ENCODE measurements at regions not wholly inside any gene's neighbourhood (a gene's known extent, or its start where the extent isn't known, plus 50 kb on each side); places are given as distances from the start of the nearest gene placed in this dataset.
A peak's percentile ranks its signal among the peaks of the same experiment; 100 is the strongest.

DNA sequence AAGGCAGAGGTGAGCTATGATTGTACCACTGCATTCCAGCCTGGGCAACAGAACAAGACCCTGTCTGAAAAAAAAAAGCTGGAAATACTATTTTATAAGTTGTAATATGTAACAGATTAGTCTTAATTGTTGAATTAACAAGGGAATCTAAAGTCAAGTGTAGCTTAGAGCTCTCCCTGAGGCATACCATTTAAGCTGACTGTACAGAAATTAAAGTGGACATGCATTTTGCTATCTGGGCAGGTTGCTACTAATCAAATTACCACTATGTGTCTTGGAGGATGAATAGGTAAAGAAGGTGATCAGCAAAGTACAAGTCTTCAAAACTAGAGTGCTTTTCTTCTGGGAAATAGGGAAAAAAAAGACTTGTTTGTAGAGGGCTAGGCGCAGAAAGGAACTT, 205.3 kb upstream of the JADE1 start:
- FAIRE-seq: no peak
- no peak for DNase-seq (ENCODE audit: low spot score)

DNA sequence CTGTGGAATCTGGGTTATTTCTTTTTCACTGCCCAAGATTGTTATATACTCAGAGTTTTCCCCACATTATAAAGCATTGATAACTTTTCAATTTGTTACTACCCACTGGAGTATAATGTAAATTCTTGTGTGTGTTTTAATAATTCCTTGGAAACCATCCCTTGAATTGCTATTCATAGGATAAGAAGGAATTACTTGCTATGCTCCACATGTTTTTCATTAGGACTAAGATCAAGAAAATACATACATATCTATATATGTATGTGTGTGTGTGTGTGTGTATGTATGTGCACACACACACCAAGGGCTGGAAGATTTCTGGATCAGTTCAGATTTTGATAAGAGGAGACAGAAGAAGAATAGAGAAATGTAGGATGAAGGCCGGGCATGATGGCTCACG, 206.4 kb upstream of the JADE1 start:
- DNase-seq (ENCODE audit: low spot score) (no peak), FAIRE-seq (no peak)

DNA sequence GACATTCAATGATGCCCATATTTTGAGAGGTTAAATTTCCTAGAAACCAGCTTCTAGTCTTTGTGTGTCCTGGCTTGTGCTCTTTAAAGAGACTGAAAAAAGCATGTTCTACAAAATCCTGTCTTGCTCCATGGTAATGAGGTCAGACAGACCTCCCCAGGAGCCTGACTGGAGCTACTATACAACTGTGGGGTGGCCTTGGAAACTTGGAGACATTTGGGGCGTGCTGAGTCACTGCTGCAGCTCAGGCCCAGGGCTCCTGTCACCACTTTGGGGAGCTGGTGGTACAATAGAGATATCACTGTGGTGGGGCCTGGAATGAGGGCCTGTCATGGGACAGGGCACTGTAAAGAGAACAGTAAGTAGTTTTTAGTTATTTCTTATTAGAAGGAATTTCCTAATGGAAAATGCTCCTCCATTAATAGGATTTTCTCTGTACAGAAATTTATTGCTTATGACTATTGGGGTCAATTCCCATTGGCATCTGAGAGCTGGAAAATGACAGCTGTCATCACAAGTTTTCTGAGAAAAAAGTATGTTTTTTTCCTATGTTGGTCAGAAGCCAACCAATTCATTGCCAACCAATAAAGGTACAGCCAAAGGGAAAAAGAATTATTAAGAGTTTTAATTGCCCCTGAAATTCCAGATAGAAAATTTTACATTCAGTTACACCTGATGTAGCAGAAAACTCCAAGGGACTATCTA, 207.4 kb upstream of the JADE1 start:
- no peak for DNase-seq (ENCODE audit: low spot score)
- FAIRE-seq: no peak

GRCh38 chr4:128600996-128601871, 208.3 kb upstream of the JADE1 start:
- DNase-seq (ENCODE audit: low spot score) (peak; percentile 88), FAIRE-seq (peak; percentile 67)

- DNase-seq (ENCODE audit: low spot score): no peak
- FAIRE-seq: no peak
These were observed 209.1 kb upstream of the JADE1 start for GRCh38 chr4:128600410-128600809.

DNA sequence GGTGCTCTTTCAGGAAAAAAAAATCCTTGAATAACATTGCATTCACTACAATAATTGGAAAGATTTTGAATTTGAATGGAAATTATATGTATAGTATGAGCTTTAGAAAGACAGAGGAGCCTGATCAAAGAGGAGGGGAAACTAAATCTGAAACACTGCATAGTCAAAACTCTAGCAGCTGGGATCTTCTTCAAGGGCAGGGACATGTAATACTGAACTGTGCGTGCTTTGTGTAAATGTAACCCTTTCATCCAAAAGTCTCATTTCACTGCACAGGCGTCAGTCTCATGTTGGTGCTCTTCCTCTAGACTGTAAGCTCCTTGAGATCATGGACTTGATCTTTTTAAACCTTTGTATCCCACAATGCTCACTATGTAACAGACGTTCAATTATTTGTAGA, 212.0 kb upstream of the JADE1 start:
- DNase-seq (ENCODE audit: low spot score): no peak
- no peak for FAIRE-seq

DNA sequence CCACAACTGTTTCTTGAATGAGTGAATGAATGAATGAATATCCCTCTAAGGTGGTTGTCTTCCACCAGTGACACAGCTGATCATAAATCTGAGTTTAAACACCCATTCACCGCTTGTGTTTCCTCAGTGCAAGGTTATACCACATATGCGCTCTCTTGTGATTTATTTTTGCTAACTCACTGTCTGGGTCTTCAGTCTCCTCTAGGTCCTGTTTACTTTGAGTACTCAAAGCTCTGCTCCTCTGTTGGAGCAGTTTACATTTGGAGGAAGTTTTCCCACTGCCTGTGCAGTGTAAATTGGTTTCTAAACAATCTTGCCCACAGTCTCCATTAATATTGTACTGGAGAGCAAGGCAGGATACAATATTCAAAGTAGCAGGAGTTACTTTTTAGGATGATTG, 212.6 kb upstream of the JADE1 start:
- DNase-seq (ENCODE audit: low spot score) (no peak), FAIRE-seq (no peak)

- no peak for DNase-seq (ENCODE audit: low spot score)
- FAIRE-seq: no peak
These were observed 213.4 kb upstream of the JADE1 start for GRCh38 chr4:128596115-128596514.

DNA sequence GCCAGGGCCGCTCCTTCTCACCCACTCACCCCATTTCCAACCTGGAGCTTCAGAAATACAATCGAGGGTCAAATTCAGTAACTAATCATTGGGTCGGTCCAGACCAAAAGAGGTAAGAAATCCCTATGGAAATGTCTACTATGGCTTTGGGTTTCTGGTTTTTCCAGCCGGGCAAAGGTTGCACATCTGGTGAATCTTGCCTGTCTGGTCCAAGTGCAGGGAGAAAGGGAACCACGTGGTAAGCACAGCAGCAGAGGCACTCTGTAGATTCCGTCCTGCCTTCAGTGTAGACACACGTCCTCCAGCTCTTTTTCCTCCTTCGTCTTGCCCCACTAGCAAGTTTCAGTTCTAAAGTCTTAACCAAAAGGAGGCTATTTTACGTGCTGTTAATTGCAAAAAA, 218.0 kb upstream of the JADE1 start:
- no peak for FAIRE-seq

DNA sequence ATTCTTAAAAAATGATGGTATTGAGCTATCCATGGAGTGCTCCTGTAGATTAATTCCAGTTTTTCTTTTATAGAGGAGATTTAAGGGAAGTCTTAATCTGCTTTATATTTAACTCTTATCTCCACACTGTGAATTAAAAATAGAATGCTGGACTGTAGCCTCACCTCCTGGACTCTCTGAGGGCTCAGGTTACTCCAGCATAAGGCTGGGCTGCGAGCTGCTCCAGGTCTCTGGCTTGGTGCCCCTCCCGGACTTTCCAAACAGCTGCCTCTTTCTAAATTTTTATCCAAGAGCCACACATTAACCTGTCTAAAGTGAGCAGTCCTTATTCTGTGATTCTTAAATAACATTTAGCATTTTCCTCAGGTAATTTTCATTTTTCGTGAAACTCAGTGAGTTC, 218.7 kb upstream of the JADE1 start:
- DNase-seq (ENCODE audit: low spot score): no peak
- FAIRE-seq: no peak

More for the DNA sequence above, 218.0 kb upstream of the JADE1 start:
- DNase-seq (ENCODE audit: low spot score): no peak

DNA sequence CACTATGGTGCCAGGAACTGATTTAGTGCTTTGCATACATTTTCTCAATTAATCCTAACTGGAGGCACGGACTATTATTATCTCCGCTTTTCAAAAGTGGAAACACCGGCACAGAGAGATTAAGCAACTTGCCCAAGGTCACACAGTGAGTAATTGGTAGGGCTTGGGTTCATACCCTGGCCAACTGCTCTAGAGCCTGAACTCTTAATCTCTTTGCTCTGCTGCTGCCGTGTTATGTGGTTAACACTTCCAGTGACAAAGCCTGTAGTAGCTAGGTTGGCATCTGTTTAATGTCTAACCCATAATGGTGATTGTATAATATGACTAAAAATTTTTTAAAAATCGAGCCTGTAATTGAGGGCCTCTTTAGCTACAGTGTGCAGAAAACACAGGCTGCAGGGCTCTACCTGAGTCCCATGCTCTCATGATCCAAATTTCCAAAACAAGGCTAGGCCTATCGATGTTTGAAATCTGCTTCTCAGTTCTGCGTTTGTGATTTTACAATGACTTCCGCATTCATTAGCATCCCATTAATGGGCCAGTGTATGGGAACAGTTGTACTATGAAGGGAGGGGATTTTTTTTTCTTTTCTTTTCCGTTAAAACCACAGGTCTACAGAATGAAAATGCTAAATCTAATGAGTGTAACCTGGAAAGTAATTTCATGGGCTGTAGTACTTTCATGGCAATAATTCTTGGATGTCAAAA, 219.3 kb upstream of the JADE1 start:
- FAIRE-seq (no peak), DNase-seq (ENCODE audit: low spot score) (no peak)

DNA sequence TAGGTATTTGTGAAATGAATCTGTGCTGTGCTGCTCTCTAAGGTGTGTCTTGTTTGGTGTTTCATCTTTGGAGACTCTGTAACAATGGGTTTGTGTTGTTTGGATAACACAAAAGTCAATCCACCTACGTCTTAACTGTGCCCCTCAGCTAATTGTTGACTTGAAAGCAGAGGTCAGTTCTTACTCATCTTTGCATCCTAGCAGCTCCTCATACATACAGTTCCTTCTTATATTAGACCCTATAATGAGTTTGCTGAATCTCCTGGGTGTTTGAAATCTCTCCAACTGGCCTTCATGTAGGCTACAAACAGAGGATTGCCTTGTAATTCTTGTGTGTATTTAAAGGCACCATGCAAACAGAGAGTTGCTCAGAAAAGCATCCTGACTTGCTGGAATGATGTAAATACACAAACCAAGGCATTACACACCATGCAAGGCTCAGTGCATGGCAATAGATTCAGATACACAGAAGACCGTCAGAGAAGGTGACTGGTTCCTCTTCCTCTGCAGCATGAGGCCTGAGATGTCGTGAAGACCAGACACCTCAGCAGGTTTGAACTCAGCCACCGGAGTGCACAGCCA, 220.0 kb upstream of the JADE1 start:
- FAIRE-seq: peak; percentile 30
- DNase-seq (ENCODE audit: low spot score): no peak

DNA sequence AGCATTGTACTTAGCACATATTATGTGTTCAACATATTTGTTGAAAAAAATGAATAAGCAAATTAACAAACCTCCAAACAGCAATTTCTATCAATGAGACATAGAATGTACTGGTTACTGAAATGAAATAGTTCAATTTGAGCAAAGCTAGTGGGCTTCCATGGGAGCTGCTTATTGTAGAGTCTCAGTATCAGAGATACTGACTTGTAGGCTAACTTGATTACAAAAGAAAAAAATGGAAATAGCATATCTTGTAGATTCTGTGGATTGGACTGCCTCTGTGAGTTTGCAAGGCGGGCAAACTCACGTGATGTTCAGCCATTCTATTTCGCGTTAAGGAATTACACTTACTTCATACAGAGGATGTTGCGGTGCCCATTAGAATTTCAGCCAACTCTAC, 222.1 kb upstream of the JADE1 start:
- no peak for DNase-seq (ENCODE audit: low spot score)
- FAIRE-seq: no peak

- FAIRE-seq (peak; percentile 32), DNase-seq (ENCODE audit: low spot score) (no peak)
These were observed 225.5 kb upstream of the JADE1 start for GRCh38 chr4:128583753-128584712.

- DNase-seq (ENCODE audit: low spot score) (no peak), FAIRE-seq (no peak)
These were observed 227.1 kb upstream of the JADE1 start for GRCh38 chr4:128582427-128582870.

DNA sequence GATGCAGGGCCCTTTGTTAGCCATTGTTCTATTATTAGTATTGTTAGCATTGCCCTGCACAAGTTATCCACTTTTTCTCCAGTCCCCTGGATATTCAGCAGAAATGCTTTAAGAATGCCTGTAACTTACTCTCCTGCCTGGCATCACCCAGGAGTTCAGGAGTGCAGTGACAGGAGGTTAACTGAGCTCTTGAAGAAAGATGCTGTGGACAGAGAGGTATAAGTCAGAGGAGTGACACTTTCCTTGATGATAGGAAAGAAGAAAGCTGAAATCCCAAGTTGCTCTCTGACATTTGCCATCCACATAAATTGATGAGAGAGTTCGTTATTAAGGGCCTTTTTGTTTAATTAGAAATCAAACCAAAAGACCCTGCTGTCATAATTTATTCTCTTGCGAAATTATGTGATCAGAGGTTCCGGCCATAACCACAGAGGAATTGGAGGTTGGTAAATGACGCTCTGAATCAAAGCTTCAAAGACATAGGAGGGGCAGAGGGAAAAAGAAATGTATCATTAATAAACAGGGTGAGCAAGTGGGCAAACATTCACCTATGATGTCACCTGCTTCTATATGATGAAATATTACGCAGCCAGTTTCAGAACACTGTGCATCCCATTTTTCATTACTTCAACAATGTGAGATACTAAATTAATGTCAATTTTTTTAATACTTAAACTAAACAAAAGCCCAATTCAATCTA, 230.2 kb upstream of the JADE1 start:
- no peak for FAIRE-seq
- DNase-seq (ENCODE audit: low spot score): no peak

DNA sequence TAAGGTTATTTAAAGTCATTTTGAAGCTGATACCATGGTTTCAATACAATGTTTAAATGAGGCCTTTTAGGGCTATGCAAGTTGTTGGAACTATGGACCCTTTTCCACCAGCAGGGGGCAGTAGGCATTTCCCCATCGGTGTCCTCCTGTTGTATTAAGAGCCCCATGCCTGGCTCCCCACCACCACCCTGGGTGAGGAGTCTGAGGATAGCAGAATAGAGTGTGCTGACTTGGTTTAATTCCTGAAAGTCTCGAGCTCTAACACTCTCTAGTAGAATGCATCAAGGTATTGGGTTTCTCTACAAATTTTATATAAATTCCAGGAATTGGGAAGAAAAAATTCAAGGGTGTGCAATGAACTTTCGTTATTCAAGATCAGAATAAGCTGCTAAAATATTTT, 234.8 kb upstream of the JADE1 start:
- no peak for FAIRE-seq
- DNase-seq (ENCODE audit: low spot score): no peak

DNA sequence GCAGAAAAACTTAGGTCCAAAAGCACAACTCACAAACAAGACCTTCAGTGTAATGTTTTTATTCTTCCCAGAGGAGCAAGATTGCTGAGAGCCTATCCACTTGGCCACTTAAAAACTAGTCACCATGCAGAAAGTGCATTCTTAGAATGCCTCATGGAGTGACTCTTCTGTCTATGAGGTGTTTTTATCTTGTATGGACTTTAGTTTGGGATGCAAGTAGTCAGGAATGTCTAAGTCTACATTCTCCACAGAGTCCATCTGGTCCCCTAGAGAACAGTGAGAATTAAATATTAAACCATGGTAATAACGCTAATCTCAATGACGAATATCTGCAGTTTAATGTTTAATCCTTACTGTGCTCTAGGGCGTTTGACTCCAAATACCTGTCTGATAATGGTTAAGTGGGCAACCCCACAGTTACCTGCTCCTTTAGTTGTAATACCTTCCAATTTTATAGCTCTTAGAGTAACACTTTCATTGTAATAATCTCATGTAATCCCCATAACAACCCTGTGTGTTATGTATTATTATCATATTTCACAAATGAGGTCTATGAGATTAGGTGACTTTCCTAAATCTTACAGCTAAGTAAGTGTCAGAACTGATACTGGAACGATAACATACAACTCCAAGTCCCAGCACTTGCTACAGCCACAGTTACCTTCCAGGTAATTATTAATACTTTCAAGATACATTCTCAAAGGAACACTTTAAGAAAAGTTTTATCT, 235.6 kb upstream of the JADE1 start:
- FAIRE-seq: no peak
- peak; percentile 36 for DNase-seq (ENCODE audit: low spot score)

DNA sequence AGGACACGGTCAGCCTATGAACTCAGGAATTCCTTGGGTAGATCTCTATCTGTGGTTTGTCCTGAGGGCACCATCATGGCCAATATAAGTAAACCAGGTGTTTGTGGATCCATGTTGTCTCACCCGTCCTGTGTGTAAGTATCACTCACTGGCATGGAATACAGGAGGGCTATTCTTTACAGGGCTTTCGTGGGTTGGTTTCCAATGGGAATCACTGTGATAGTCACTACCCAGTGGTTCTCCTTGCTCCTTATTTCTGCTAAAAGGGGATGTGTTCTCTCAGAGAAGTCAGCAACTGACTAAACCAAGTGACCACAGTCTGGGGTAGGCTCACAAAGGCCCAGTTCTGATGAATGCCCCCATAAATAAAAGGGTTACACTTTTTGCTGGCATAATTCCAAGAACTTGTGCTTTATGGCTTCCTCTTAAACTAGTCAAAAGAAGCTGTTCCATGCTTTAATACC, 236.7 kb upstream of the JADE1 start:
- FAIRE-seq: no peak
- DNase-seq (ENCODE audit: low spot score): no peak
